Kidney epithelial cell (primary cell): ENCODE measurements at regions not wholly inside any gene's neighbourhood (a gene's known extent, or its start where the extent isn't known, plus 50 kb on each side); places are given as distances from the start of the nearest gene placed in this dataset.

ENCODE experiments used
- DNase-seq: peaks from one replicate; pipeline ENCODE4 v3.0.0-alpha.2; 2010; ENCODE audit warnings: low read depth
- H3K27me3 ChIP-seq: 2 replicates; pipeline ENCODE4 v1.6.0; 2011; ENCODE audit warnings: low read length; ENCODE audit not compliant: control insufficient read depth, insufficient read depth
- H3K36me3 ChIP-seq: 2 replicates; pipeline ENCODE4 v1.5.1; 2011; ENCODE audit warnings: low read length; ENCODE audit not compliant: control insufficient read depth, insufficient read depth
- H3K4me3 ChIP-seq: 2 replicates; pipeline ENCODE4 v1.5.1; 2011; ENCODE audit warnings: low read depth, mild to moderate bottlenecking, control low read depth, low read length
- CTCF ChIP-seq: IDR thresholded peaks from 2 replicates; pipeline ENCODE4 v1.5.1; 2011; ENCODE audit warnings: mild to moderate bottlenecking, moderate library complexity, low read length, control low read depth, inconsistent platforms; ENCODE audit not compliant: insufficient read depth, poor library complexity, severe bottlenecking

- Histone ChIP-seq H3K36me3 (no peaks in the 10 kb centered on the region), H3K4me3 (no peak overlapping the region), H3K27me3 (no peaks in the 10 kb centered on the region)
- DNase-seq, result no peak
- no peak for TF ChIP-seq CTCF
Measured at GRCh38 chr4:170667814-170668213, 578.1 kb upstream of the AADAT start.

DNA sequence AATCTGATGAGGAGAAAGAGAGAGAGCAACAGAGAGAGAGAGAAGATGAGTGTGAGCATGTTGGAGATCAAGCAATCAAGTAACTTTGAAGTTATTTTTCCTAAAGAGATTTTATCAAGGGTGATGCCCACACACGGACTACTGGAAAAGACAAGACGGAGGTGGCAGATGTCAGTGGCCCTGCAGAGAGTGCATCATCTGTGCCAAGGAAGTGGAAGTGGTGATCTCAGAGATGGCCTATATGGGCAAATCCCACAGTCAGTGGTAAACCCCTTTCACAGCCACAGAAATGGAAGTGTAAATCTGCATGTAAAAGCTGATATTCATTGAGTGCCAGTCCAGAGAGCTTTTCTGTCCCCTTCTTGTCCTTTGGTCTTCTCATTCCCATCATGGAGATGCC, 577.2 kb upstream of the AADAT start:
- H3K36me3 ChIP-seq, result no peaks in the 10 kb centered on the region
- no peak for DNase-seq
- H3K4me3 ChIP-seq, result no peak overlapping the region
- TF ChIP-seq CTCF, result no peak
- no peaks in the 10 kb centered on the region for H3K27me3 ChIP-seq

DNA sequence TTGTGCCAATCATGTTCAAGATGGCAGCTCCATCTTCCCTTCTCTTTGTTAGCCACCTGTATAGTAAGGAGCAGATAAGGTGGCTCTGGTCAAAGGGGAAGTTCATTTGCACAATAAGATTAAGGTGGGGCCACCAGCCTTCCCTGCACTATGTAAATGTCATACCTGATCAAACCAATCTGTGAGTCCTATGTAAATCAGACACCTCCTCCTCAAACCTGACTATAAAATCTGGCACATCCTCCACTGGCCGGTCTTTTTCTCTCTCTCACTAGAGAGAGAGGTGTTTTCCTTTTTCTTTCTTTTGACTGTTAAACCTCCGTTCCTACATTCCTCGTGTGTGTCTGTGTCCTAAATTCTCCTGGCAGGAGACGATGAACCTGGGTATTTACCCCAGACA, 572.5 kb upstream of the AADAT start:
- H3K27me3 ChIP-seq, result no peaks in the 10 kb centered on the region

DNA sequence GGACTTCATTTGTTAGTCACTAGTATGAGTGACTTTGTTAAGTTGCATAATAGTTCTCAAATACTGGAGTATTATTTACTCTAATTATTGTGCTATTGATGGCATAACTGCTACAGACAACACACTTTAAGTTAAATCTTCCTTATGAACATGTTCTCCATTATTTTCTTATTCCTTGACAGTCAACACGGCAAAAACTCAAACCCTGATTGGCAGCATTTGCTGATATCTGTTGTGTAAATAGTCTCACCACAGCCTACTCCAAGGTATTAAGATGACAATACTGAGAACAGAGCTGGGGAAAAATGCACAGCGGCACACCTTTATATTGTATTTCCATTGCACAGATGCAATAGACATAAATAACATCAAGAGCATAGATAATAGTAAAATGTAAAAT, 568.0 kb upstream of the AADAT start:
- no peak for TF ChIP-seq CTCF
- H3K36me3 ChIP-seq, result no peaks in the 10 kb centered on the region
- no peak for DNase-seq
- H3K27me3 ChIP-seq, result no peaks in the 10 kb centered on the region
- no peak overlapping the region for H3K4me3 ChIP-seq

More for the DNA sequence above, 572.5 kb upstream of the AADAT start:
- TF ChIP-seq CTCF, result no peak
- H3K4me3 ChIP-seq, result no peak overlapping the region
- no peak for DNase-seq
- no peaks in the 10 kb centered on the region for H3K36me3 ChIP-seq

GRCh38 chr4:170656506-170656905, 566.8 kb upstream of the AADAT start:
- H3K4me3 ChIP-seq, result no peak overlapping the region
- H3K27me3 ChIP-seq, result no peaks in the 10 kb centered on the region
- no peak for TF ChIP-seq CTCF
- no peaks in the 10 kb centered on the region for H3K36me3 ChIP-seq
- DNase-seq, result no peak

GRCh38 chr4:170652571-170652970, 562.8 kb upstream of the AADAT start:
- Histone ChIP-seq H3K4me3 (no peak overlapping the region), H3K36me3 (no peaks in the 10 kb centered on the region), H3K27me3 (no peaks in the 10 kb centered on the region)
- DNase-seq, result no peak
- TF ChIP-seq CTCF, result no peak
